Muscle of leg (tissue), 3 donors: ENCODE measurements at regions not wholly inside any gene's neighbourhood (a gene's known extent, or its start where the extent isn't known, plus 50 kb on each side); places are given as distances from the start of the nearest gene placed in this dataset.
"Not testable (repeated sequence)": the region's sequence is repeated elsewhere in the genome, so short reads cannot be mapped to it uniquely, and the experiment has no call there.

Experiments used
- DNase-seq: peaks from one replicate; pipeline ENCODE4 v3.0.0; 2013
- H3K27ac ChIP-seq: one replicate; pipeline ENCODE4 v1.5.1; 2013; ENCODE audit warnings: mild to moderate bottlenecking, low read length, control low read depth
- H3K27me3 ChIP-seq: one replicate; pipeline ENCODE4 v1.6.1; 2013; ENCODE audit warnings: low read length; ENCODE audit not compliant: control insufficient read depth, insufficient read depth
- H3K36me3 ChIP-seq: one replicate; pipeline ENCODE4 v1.6.1; 2013; ENCODE audit warnings: low read length; ENCODE audit not compliant: control insufficient read depth, insufficient read depth
- H3K4me1 ChIP-seq: one replicate; pipeline ENCODE4 v1.6.1; 2013; ENCODE audit warnings: low read length; ENCODE audit not compliant: control insufficient read depth, insufficient read depth
- H3K4me3 ChIP-seq: one replicate; pipeline ENCODE4 v1.5.1; 2013; ENCODE audit warnings: low read length, control low read depth
- H3K9me3 ChIP-seq: replicated peaks from 2 replicates; pipeline ENCODE4 v1.6.1; 2013; ENCODE audit warnings: low read depth, low read length; ENCODE audit not compliant: control insufficient read depth
- WGBS: methylation state at CpG from one replicate; pipeline ENCODE4 v1.1.5; 2013; ENCODE audit warnings: missing lambda C conversion rate; ENCODE audit not compliant: insufficient coverage; 5-methylcytosine and 5-hydroxymethylcytosine counted together

DNA sequence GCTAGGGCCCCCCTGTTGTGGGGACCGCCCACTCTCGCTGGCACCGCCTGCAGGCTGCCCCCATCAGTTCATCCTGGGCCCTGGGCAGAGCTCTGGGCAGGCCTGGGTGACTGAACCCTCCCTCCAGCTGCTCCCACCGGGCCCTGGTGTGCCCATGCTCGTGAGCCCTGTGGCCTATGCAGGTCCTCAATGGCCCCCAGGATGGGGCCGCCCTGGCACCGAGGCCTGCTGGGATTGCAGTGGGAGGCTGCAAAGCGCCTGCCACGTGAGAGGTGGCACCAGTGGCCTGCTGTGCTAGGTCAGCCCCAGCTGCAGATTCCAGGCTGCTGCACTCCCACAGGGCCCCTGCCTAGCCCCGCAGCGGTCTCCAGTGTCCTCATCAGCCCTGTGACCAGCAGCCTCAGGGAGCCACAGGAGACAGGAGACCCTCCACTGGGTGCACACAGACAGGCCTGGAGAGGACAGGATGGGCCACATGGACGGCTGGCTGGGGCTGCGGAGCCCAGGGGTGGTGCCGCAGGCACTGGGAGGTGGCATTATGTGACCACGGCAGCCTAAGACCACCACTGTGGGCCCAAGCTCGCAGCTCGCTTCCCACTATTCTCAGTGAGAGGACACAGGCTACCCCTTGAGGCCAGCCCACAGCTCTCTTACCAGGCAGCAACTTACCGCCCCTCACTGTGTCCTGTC is 199.4 kb downstream of the BCR start:
- not testable (repeated sequence) for H3K4me3 ChIP-seq, H3K27ac ChIP-seq, H3K36me3 ChIP-seq, H3K27me3 ChIP-seq, DNase-seq, H3K9me3 ChIP-seq
- peaks cover 14% of the 10 kb centered on the region for H3K4me1 ChIP-seq
- WGBS = 88% methylated on average over 10 of the region's 18 CpGs

DNA sequence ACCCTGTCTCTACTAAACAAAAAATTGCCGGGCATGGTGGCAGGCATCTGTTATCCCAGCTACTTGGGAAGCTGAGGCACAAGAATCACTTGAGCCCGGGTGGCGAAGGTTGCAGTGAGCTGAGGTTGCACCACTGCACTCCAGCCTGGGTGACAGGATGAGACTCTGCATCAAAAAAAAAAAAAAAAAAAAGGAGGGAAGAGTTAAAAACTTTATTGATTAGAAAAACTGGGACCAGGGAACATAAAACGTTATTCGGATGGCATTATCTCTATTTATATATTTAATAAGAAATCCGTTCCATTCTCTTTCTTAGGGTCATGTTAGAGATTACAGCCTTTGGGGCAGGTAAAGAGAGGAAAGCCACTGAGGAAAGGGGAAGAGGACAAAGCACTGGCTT is 197.5 kb downstream of the BCR start:
- Histone ChIP-seq H3K4me1 (no peaks in the 10 kb centered on the region), H3K27ac (no peak overlapping the region), H3K4me3 (no peak overlapping the region), H3K36me3 (no peaks in the 10 kb centered on the region), H3K9me3 (no peaks in the 10 kb centered on the region), H3K27me3 (peaks cover 2% of the 10 kb centered on the region)
- no peak for DNase-seq
- 83% methylated on average over 3 of the region's 6 CpGs for WGBS

DNA sequence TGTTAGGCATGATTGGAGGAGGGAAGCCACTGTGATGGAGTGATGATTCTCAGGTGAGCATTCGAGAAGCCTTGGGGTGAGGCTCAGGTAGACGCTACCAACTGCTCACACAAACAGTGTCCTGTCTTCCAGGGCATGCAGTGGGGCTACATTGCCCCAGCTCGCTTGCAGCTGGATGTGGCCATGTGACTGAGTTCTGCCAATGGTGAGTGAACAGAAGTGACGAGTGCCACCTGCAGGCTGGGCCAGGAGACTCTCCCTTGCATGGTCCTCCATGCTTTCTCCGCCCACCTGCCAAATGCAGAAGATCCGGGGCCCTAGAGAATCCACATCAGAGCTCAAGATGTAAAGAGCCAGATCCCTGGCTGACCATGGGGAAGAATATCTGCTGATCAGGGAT is 195.9 kb downstream of the BCR start:
- Histone ChIP-seq H3K4me3 (no peak overlapping the region), H3K36me3 (no peaks in the 10 kb centered on the region), H3K9me3 (no peaks in the 10 kb centered on the region), H3K4me1 (no peaks in the 10 kb centered on the region), H3K27me3 (peaks cover 2% of the 10 kb centered on the region), H3K27ac (no peak overlapping the region)
- 64% methylated on average over 6 of the region's 6 CpGs for WGBS
- no peak for DNase-seq

DNA sequence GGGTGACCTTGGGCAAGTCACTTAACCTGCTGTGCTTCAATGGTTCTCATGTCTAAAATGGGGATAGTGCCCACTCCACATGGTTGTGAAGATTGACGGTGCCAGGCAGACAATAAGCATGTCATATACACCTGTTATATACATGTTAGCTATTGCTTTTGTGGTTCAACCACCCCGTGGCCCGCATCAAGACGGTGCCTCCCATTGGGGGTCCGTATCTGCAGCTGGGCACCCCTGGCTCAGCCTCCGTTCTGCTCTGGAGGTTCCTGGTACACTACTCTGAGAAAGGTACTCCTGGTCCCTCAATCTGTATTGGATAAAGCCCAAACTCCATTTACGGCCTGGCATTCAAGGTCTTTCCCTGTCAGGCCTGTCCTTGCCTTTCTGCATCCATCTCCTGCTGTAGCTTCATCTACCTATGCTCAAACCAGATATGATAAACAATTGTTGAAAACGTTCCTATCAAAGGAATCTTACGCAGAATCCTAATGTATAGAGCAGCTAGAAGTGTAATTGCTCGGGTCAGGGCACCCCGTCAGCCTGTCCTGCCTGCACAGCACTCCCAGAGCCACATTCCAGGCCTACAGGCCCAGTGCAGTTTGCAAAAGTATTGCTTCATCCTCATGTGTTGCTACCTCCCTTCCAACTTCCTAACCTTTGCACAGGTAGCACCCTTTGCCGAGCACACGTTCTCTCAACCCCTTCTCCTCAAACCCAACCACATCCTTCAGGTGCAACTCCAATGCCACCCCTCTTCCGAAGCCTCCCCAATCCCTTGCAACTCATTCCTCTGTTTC is 194.9 kb downstream of the BCR start:
- Histone ChIP-seq H3K4me1 (no peaks in the 10 kb centered on the region), H3K27ac (no peak overlapping the region), H3K36me3 (no peaks in the 10 kb centered on the region), H3K9me3 (no peaks in the 10 kb centered on the region), H3K4me3 (no peak overlapping the region), H3K27me3 (peaks cover 2% of the 10 kb centered on the region)
- DNase-seq = no peak
- WGBS = 79% methylated on average over 13 of the region's 14 CpGs

DNA sequence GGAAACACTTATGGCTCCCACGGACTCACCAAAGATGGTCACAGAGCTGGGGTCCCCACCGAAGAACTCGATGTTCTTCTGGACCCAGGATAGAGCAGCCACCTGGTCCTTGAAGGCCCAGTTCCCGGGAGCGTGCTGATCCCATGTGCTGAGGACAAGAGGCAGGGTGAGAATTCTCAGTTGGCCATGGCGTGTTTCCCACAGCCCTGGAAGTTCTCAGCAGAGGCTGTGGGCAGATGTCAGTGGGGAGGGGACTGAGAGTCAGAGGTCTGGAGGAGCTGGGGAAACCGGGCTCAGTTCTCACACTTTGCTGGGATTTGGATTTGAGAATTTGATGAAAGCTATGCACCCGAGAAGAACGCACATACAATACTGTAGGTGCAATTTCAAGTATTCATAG is 193.3 kb downstream of the BCR start:
- WGBS = 84% methylated on average over 7 of the region's 9 CpGs
- H3K4me3 ChIP-seq = no peak overlapping the region
- no peak for DNase-seq
- no peaks in the 10 kb centered on the region for H3K4me1 ChIP-seq
- H3K9me3 ChIP-seq = no peaks in the 10 kb centered on the region
- no peaks in the 10 kb centered on the region for H3K36me3 ChIP-seq
- H3K27me3 ChIP-seq = peaks cover 14% of the 10 kb centered on the region
- H3K27ac ChIP-seq = no peak overlapping the region

DNA sequence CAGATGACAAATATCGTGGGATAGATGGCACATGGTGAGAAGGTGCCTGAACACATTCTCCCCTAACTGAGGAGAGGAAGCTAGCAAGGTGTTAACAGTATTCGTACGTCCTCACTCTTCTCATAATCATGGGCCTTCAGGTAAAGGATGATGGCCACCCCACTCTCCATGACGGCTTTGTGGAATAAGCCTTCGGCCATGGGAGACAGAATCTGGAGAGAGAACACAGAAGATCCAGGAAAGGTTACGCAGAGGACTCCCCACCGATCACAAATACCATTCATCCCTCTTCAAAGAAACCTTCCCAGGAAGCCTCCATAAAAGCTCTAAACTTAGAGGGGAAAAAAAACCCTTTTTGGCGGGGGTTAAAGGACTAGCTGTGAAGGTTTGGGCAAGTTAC is 189.9 kb downstream of the BCR start:
- H3K4me3 ChIP-seq = no peak overlapping the region
- 68% methylated on average over 3 of the region's 8 CpGs for WGBS
- H3K36me3 ChIP-seq = no peaks in the 10 kb centered on the region
- no peak for DNase-seq
- no peak overlapping the region for H3K27ac ChIP-seq
- H3K4me1 ChIP-seq = no peaks in the 10 kb centered on the region
- H3K27me3 ChIP-seq = peaks cover 24% of the 10 kb centered on the region
- H3K9me3 ChIP-seq = no peaks in the 10 kb centered on the region

DNA sequence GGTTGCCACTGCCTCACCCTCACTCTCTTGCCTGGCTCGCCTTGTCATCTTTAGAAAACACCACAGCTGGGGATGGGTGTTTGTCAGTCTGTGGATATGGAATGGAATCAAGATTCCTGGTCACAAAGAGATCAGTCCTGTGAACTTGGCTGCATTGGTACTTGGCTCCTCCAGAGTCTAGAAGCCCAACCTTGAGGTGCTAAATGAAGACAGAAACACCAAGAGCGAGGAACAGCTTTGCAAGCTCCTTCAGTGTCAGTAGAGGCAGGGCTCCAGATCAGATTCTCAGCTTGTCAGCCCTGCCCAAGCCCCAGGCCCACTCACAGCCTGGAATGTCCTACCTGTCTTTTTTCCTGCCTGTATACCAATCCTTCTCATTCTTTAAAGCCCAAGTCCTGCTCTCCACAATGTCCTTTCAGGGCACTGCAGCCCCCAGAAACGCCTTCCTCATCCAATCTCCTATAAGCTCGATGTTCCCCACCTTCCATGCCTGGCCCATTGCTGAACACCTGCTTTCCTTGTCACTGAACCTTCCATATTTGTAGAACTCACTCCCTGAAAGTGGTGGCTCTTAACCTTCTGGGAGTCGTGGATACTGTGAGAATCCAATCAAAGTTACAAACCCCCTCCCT is 188.9 kb downstream of the BCR start:
- Histone ChIP-seq H3K9me3 (no peaks in the 10 kb centered on the region), H3K27me3 (peaks cover 24% of the 10 kb centered on the region), H3K27ac (no peak overlapping the region), H3K4me1 (no peaks in the 10 kb centered on the region), H3K4me3 (no peak overlapping the region), H3K36me3 (no peaks in the 10 kb centered on the region)
- no peak for DNase-seq
- 83% methylated on average over 3 of the region's 5 CpGs for WGBS
